Peyer's patch (tissue), 4 donors: ENCODE measurements at regions not wholly inside any gene's neighbourhood (a gene's known extent, or its start where the extent isn't known, plus 50 kb on each side); places are given as distances from the start of the nearest gene placed in this dataset.
"Not testable (repeated sequence)": the region's sequence is repeated elsewhere in the genome, so short reads cannot be mapped to it uniquely, and the experiment has no call there.

Experiments used
- DNase-seq, 3 donors: peaks; one replicate each; pipeline ENCODE4 v3.0.0-alpha.2; 2017 to 2019
- H3K27ac ChIP-seq, 4 donors: fragments of 200-600 bp; sonication (generic); one replicate each; pipeline ENCODE4 v1.5.1; 2016 to 2019
- H3K27me3 ChIP-seq, 2 donors: fragments of 200-600 bp; sonication (generic); one replicate each; pipeline ENCODE4 v1.5.1; 2019
- H3K36me3 ChIP-seq, 3 donors: fragments of 200-600 bp; sonication (generic); one replicate each; pipeline ENCODE4 v1.5.1; 2016 to 2019
- H3K4me1 ChIP-seq, 4 donors: fragments of 200-600 bp; sonication (generic); one replicate each; pipeline ENCODE4 v1.5.1; 2016 to 2019
- H3K4me3 ChIP-seq, 4 donors: fragments of 200-600 bp; sonication (generic); 1 replicate in 3 of 4; 2 replicates in 1 of 4; pipeline ENCODE4 v1.5.1; 2016 to 2019; ENCODE audit warnings: mild to moderate bottlenecking in 1 of 4
- H3K9me3 ChIP-seq, 4 donors: fragments of 200-600 bp; sonication (generic); one replicate each; pipeline ENCODE4 v1.5.1; 2016 to 2019; ENCODE audit warnings: mild to moderate bottlenecking in 1 of 4
- POLR2A ChIP-seq, 2 donors: fragments of 450-650 bp; IDR thresholded peaks; one replicate each; pipeline ENCODE4 v1.5.1; 2017; ENCODE audit warnings: antibody characterized with exemption in 2 of 2, mild to moderate bottlenecking in 2 of 2, moderate library complexity in 2 of 2
- TF ChIP-seq, protein P1 (sequence below), 6 experiments: fragments of 450-650 bp in 4 of 6; fragments of 200-600 bp in 2 of 6; sonication (generic) in 1 of 6; IDR thresholded peaks; one replicate each; pipeline ENCODE4 v1.5.1; 2017 to 2019; ENCODE audit warnings: antibody characterized with exemption in 6 of 6, mild to moderate bottlenecking in 3 of 6, moderate library complexity in 1 of 6

DNA sequence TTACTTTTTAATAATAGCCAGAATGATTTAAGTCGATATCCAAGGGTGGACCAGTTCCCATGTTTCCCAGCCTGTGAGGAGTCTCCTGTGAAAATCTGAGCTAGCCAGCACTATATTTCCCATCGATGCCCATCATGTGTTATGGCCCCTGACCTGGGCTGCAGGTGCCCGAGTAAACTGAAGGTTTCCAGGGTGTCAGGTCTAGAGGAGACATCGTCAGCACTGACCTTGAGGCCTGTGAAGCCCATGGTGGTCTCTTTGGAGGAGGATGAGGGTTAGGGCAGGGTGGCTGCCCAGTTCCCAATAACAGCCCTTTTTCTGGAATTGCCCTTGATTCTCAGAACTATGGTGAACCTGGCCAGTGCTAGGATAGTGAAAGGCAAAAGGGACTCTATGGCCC, 63.0 kb upstream of the TOP1 start:
- Histone ChIP-seq H3K9me3 (no peaks in the 10 kb centered on the region), H3K27ac (no peak overlapping the region), H3K36me3 (no peaks in the 10 kb centered on the region), H3K27me3 (no peaks in the 10 kb centered on the region), H3K4me1 (no peaks in the 10 kb centered on the region), H3K4me3 (no peak overlapping the region)
- DNase-seq: peak in 2 of 3 donors; percentile 7 to 8
- no peak for TF ChIP-seq POLR2A (IDR thresholded peaks at IDR 0.05)
- TF ChIP-seq, protein P1, sequence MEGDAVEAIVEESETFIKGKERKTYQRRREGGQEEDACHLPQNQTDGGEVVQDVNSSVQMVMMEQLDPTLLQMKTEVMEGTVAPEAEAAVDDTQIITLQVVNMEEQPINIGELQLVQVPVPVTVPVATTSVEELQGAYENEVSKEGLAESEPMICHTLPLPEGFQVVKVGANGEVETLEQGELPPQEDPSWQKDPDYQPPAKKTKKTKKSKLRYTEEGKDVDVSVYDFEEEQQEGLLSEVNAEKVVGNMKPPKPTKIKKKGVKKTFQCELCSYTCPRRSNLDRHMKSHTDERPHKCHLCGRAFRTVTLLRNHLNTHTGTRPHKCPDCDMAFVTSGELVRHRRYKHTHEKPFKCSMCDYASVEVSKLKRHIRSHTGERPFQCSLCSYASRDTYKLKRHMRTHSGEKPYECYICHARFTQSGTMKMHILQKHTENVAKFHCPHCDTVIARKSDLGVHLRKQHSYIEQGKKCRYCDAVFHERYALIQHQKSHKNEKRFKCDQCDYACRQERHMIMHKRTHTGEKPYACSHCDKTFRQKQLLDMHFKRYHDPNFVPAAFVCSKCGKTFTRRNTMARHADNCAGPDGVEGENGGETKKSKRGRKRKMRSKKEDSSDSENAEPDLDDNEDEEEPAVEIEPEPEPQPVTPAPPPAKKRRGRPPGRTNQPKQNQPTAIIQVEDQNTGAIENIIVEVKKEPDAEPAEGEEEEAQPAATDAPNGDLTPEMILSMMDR (IDR thresholded peaks at IDR 0.05): no peak

- Histone ChIP-seq H3K9me3 (no peaks in the 10 kb centered on the region), H3K27me3 (no peaks in the 10 kb centered on the region), H3K27ac (no peak overlapping the region), H3K4me3 (no peak overlapping the region), H3K4me1 (no peaks in the 10 kb centered on the region), H3K36me3 (no peaks in the 10 kb centered on the region)
- peak in 2 of 3 donors; percentile 43 to 44 for DNase-seq
- TF ChIP-seq POLR2A (IDR thresholded peaks at IDR 0.05): no peak
- TF ChIP-seq, protein P1 (IDR thresholded peaks at IDR 0.05): peak in 1 of 6 experiments; percentile 16
Measured at GRCh38 chr20:40966103-40966502, 62.5 kb upstream of the TOP1 start.

- peak in 2 of 3 donors; percentile 1 to 24 for DNase-seq
- no peak overlapping the region for H3K4me3 ChIP-seq
- H3K36me3 ChIP-seq: no peaks in the 10 kb centered on the region
- no peaks in the 10 kb centered on the region for H3K9me3 ChIP-seq
- no peak for TF ChIP-seq POLR2A (IDR thresholded peaks at IDR 0.05)
- TF ChIP-seq, protein P1 (IDR thresholded peaks at IDR 0.05): no peak
- no peaks in the 10 kb centered on the region for H3K4me1 ChIP-seq
- no peak overlapping the region for H3K27ac ChIP-seq
- no peaks in the 10 kb centered on the region for H3K27me3 ChIP-seq
Measured at GRCh38 chr20:40966516-40967185, 62.0 kb upstream of the TOP1 start.

DNA sequence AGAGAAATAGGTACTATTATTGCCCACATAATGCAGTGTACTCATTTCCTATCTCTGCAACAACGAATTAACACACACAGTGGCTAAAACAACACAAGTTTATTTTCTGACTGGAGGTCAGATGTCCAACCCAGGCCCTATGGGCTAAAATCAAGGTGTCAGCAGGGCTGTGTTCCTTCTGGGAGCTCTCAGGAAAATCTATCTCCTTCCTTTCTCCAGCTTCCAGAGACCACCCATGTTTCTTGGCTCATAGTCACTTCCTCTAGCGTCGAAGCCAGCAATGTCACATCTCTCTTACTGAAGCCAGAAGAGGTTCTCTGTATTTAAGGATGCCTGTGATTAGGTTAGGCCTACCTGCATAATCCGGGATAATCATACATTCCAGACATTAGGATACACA, 60.9 kb upstream of the TOP1 start:
- H3K9me3 ChIP-seq: no peaks in the 10 kb centered on the region
- no peak overlapping the region for H3K4me3 ChIP-seq
- no peak overlapping the region for H3K27ac ChIP-seq
- H3K36me3 ChIP-seq: no peaks in the 10 kb centered on the region
- no peaks in the 10 kb centered on the region for H3K4me1 ChIP-seq
- TF ChIP-seq, protein P1 (IDR thresholded peaks at IDR 0.05): no peak
- TF ChIP-seq POLR2A (IDR thresholded peaks at IDR 0.05): no peak
- H3K27me3 ChIP-seq: no peaks in the 10 kb centered on the region
- no peak for DNase-seq

GRCh38 chr20:40968816-40969562, 59.6 kb upstream of the TOP1 start:
- TF ChIP-seq, protein P1 (IDR thresholded peaks at IDR 0.05): peak; percentile 93 to 98 (median 94)
- peak overlapping the region; percentile 36 to 49 (median 44) for H3K4me3 ChIP-seq
- not testable (repeated sequence) for H3K9me3 ChIP-seq, H3K36me3 ChIP-seq, H3K27me3 ChIP-seq, H3K4me1 ChIP-seq, H3K27ac ChIP-seq
- DNase-seq: peak; percentile 84 to 94 (median 89)
